Activated CD4-positive, alpha-beta memory T cell treated with anti-CD3 and anti-CD28 coated beads, Interleukin-2, amount 10 ng/mL, durations not matched to agents 7 days and 5 days (primary cell): ENCODE measurements at regions not wholly inside any gene's neighbourhood (a gene's known extent, or its start where the extent isn't known, plus 50 kb on each side); places are given as distances from the start of the nearest gene placed in this dataset.

Experiments used
- CTCF ChIA-PET: fragments of 350-600 bp; sonication (Branson Sonifier 250); formaldehyde crosslinking; loops from one replicate; lab custom pipeline; 2021; ENCODE audit warnings: antibody characterized with exemption, inconsistent platforms; lab: Charles Lee
- POLR2A ChIA-PET: fragments of 350-600 bp; sonication (Branson Sonifier 250); formaldehyde crosslinking; loops from one replicate; lab custom pipeline; 2021; ENCODE audit warnings: antibody characterized with exemption; lab: Charles Lee
- DNase-seq: peaks from one replicate; pipeline ENCODE4 v3.0.0-alpha.2; 2020
- H3K27ac Mint-ChIP-seq: one replicate; pipeline ENCODE4 v1.8.0; 2021; ENCODE audit warnings: mild to moderate bottlenecking, mixed read lengths
- H3K27me3 Mint-ChIP-seq: one replicate; pipeline ENCODE4 v1.8.0; 2021; ENCODE audit warnings: mixed read lengths
- H3K36me3 Mint-ChIP-seq: one replicate; pipeline ENCODE4 v1.8.0; 2021; ENCODE audit warnings: low read depth, mixed read lengths
- H3K4me1 Mint-ChIP-seq: one replicate; pipeline ENCODE4 v1.8.0; 2021; ENCODE audit warnings: mixed read lengths
- H3K4me3 Mint-ChIP-seq: one replicate; pipeline ENCODE4 v1.8.0; 2021; ENCODE audit warnings: mild to moderate bottlenecking, mixed read lengths
- H3K9me3 Mint-ChIP-seq: one replicate; pipeline ENCODE4 v1.8.0; 2021; ENCODE audit warnings: mixed read lengths

- H3K36me3 Mint-ChIP-seq: no peaks in the 10 kb centered on the region
- no peaks in the 10 kb centered on the region for H3K4me1 Mint-ChIP-seq
- H3K27ac Mint-ChIP-seq: no peak overlapping the region
- no peaks in the 10 kb centered on the region for H3K9me3 Mint-ChIP-seq
- no peak overlapping the region for H3K4me3 Mint-ChIP-seq
- no peak for DNase-seq
- CTCF ChIA-PET: no interaction called here
- H3K27me3 Mint-ChIP-seq: no peaks in the 10 kb centered on the region
- POLR2A ChIA-PET: no interaction called here
These were observed 182.0 kb downstream of the MAT2B start for GRCh38 chr5:163687414-163687813.

GRCh38 chr5:163692091-163692490 lies 186.7 kb downstream of the MAT2B start:
- CTCF ChIA-PET: no interaction called here
- Mint-ChIP-seq H3K4me1 (no peaks in the 10 kb centered on the region), H3K36me3 (no peaks in the 10 kb centered on the region), H3K27me3 (no peaks in the 10 kb centered on the region), H3K9me3 (no peaks in the 10 kb centered on the region), H3K4me3 (no peak overlapping the region), H3K27ac (no peak overlapping the region)
- DNase-seq: no peak
- POLR2A ChIA-PET: no interaction called here

GRCh38 chr5:163695830-163696578 lies 190.6 kb downstream of the MAT2B start:
- no peak overlapping the region for H3K4me3 Mint-ChIP-seq
- ChIA-PET POLR2A (no interaction called here), CTCF (no interaction called here)
- H3K4me1 Mint-ChIP-seq: no peaks in the 10 kb centered on the region
- no peaks in the 10 kb centered on the region for H3K36me3 Mint-ChIP-seq
- no peak overlapping the region for H3K27ac Mint-ChIP-seq
- H3K27me3 Mint-ChIP-seq: no peaks in the 10 kb centered on the region
- H3K9me3 Mint-ChIP-seq: no peaks in the 10 kb centered on the region
- no peak for DNase-seq

GRCh38 chr5:163696579-163696887 lies 191.1 kb downstream of the MAT2B start:
- Mint-ChIP-seq H3K4me3 (no peak overlapping the region), H3K9me3 (no peaks in the 10 kb centered on the region), H3K4me1 (no peaks in the 10 kb centered on the region), H3K36me3 (no peaks in the 10 kb centered on the region), H3K27ac (no peak overlapping the region), H3K27me3 (no peaks in the 10 kb centered on the region)
- DNase-seq: no peak
- ChIA-PET POLR2A (no interaction called here), CTCF (no interaction called here)

GRCh38 chr5:163706053-163706771 lies 200.8 kb downstream of the MAT2B start:
- Mint-ChIP-seq H3K9me3 (no peaks in the 10 kb centered on the region), H3K27ac (no peak overlapping the region), H3K36me3 (no peaks in the 10 kb centered on the region), H3K4me1 (no peaks in the 10 kb centered on the region), H3K4me3 (no peak overlapping the region), H3K27me3 (no peaks in the 10 kb centered on the region)
- CTCF ChIA-PET: no interaction called here
- no peak for DNase-seq
- POLR2A ChIA-PET: no interaction called here

- DNase-seq: no peak
- POLR2A ChIA-PET: no interaction called here
These were observed 206.6 kb downstream of the MAT2B start for GRCh38 chr5:163712011-163712410.

GRCh38 chr5:163718272-163718671 lies 212.9 kb downstream of the MAT2B start:
- H3K36me3 Mint-ChIP-seq: no peaks in the 10 kb centered on the region
- no peak for DNase-seq
- no peaks in the 10 kb centered on the region for H3K9me3 Mint-ChIP-seq
- ChIA-PET POLR2A (no interaction called here), CTCF (no interaction called here)
- H3K4me1 Mint-ChIP-seq: no peaks in the 10 kb centered on the region
- H3K27ac Mint-ChIP-seq: no peak overlapping the region
- no peak overlapping the region for H3K4me3 Mint-ChIP-seq
- H3K27me3 Mint-ChIP-seq: no peaks in the 10 kb centered on the region

More at GRCh38 chr5:163712011-163712410, 206.6 kb downstream of the MAT2B start:
- no peaks in the 10 kb centered on the region for H3K9me3 Mint-ChIP-seq
- H3K4me1 Mint-ChIP-seq: no peaks in the 10 kb centered on the region
- CTCF ChIA-PET: no interaction called here
- no peak overlapping the region for H3K27ac Mint-ChIP-seq
- H3K4me3 Mint-ChIP-seq: no peak overlapping the region
- H3K36me3 Mint-ChIP-seq: no peaks in the 10 kb centered on the region
- H3K27me3 Mint-ChIP-seq: no peaks in the 10 kb centered on the region

GRCh38 chr5:163724305-163724704 lies 218.9 kb downstream of the MAT2B start:
- H3K9me3 Mint-ChIP-seq: no peaks in the 10 kb centered on the region

GRCh38 chr5:163727028-163727427 lies 221.6 kb downstream of the MAT2B start:
- Mint-ChIP-seq H3K4me1 (no peaks in the 10 kb centered on the region), H3K36me3 (no peaks in the 10 kb centered on the region), H3K4me3 (no peak overlapping the region), H3K27ac (no peak overlapping the region), H3K27me3 (no peaks in the 10 kb centered on the region), H3K9me3 (no peaks in the 10 kb centered on the region)
- POLR2A ChIA-PET: no interaction called here
- CTCF ChIA-PET: no interaction called here
- DNase-seq: no peak

More at GRCh38 chr5:163724305-163724704, 218.9 kb downstream of the MAT2B start:
- Mint-ChIP-seq H3K4me3 (no peak overlapping the region), H3K4me1 (no peaks in the 10 kb centered on the region), H3K27me3 (no peaks in the 10 kb centered on the region), H3K27ac (no peak overlapping the region), H3K36me3 (no peaks in the 10 kb centered on the region)
- DNase-seq: no peak
- POLR2A ChIA-PET: no interaction called here
- CTCF ChIA-PET: no interaction called here

GRCh38 chr5:163730206-163730756 lies 224.9 kb downstream of the MAT2B start:
- DNase-seq: no peak
- Mint-ChIP-seq H3K27me3 (no peaks in the 10 kb centered on the region), H3K36me3 (no peaks in the 10 kb centered on the region), H3K4me3 (no peak overlapping the region), H3K9me3 (no peaks in the 10 kb centered on the region), H3K27ac (no peak overlapping the region), H3K4me1 (no peaks in the 10 kb centered on the region)
- CTCF ChIA-PET: no interaction called here
- POLR2A ChIA-PET: no interaction called here

- Mint-ChIP-seq H3K4me3 (no peak overlapping the region), H3K27me3 (no peaks in the 10 kb centered on the region), H3K27ac (no peak overlapping the region), H3K4me1 (no peaks in the 10 kb centered on the region), H3K9me3 (no peaks in the 10 kb centered on the region), H3K36me3 (no peaks in the 10 kb centered on the region)
- no peak for DNase-seq
- ChIA-PET POLR2A (no interaction called here), CTCF (no interaction called here)
These were observed 225.8 kb downstream of the MAT2B start for GRCh38 chr5:163731256-163731655.

GRCh38 chr5:163735069-163735468 lies 229.7 kb downstream of the MAT2B start:
- no peak overlapping the region for H3K4me3 Mint-ChIP-seq
- ChIA-PET POLR2A (no interaction called here), CTCF (no interaction called here)
- H3K4me1 Mint-ChIP-seq: no peaks in the 10 kb centered on the region
- H3K9me3 Mint-ChIP-seq: peaks cover 3% of the 10 kb centered on the region
- H3K27me3 Mint-ChIP-seq: no peaks in the 10 kb centered on the region
- no peaks in the 10 kb centered on the region for H3K36me3 Mint-ChIP-seq
- DNase-seq: no peak
- H3K27ac Mint-ChIP-seq: no peak overlapping the region

GRCh38 chr5:163747586-163747985 lies 242.2 kb downstream of the MAT2B start:
- H3K27ac Mint-ChIP-seq: no peak overlapping the region
- H3K9me3 Mint-ChIP-seq: peaks cover 3% of the 10 kb centered on the region
- no peaks in the 10 kb centered on the region for H3K27me3 Mint-ChIP-seq
- no peak overlapping the region for H3K4me3 Mint-ChIP-seq
- POLR2A ChIA-PET: no interaction called here
- DNase-seq: no peak
- H3K4me1 Mint-ChIP-seq: no peaks in the 10 kb centered on the region
- H3K36me3 Mint-ChIP-seq: no peaks in the 10 kb centered on the region
- CTCF ChIA-PET: no interaction called here

GRCh38 chr5:163748934-163749333 lies 243.5 kb downstream of the MAT2B start:
- H3K27me3 Mint-ChIP-seq: no peaks in the 10 kb centered on the region
- no peaks in the 10 kb centered on the region for H3K36me3 Mint-ChIP-seq
- H3K4me1 Mint-ChIP-seq: no peaks in the 10 kb centered on the region
- H3K4me3 Mint-ChIP-seq: no peak overlapping the region
- DNase-seq: no peak
- peaks cover 3% of the 10 kb centered on the region for H3K9me3 Mint-ChIP-seq
- CTCF ChIA-PET: no interaction called here
- H3K27ac Mint-ChIP-seq: no peak overlapping the region
- POLR2A ChIA-PET: no interaction called here
